ENCODE measurements at regions not wholly inside any gene's neighbourhood (a gene's known extent, or its start where the extent isn't known, plus 50 kb on each side); places are given as distances from the start of the nearest gene placed in this dataset.
A peak's percentile ranks its signal among the peaks of the same experiment; 100 is the strongest.

- Histone ChIP-seq H3K9ac (ENCODE audit: low read depth in 1 of 2, low read length in 2 of 2) (no peak overlapping the region), H3K4me3 (ENCODE audit: low read depth in 1 of 3, low read length in 3 of 3) (no peak overlapping the region), H3K27ac (ENCODE audit: low read depth in 1 of 2, low read length in 2 of 2) (no peak overlapping the region), H3K9me3 (ENCODE audit: control insufficient read depth in 4 of 4, low read length in 3 of 4) (no peaks in the 10 kb centered on the region), H3K4me1 (ENCODE audit: control insufficient read depth in 4 of 4, insufficient read depth in 4 of 4, low read length in 3 of 4) (no peaks in the 10 kb centered on the region), H3K27me3 (ENCODE audit: control insufficient read depth in 4 of 4, insufficient read depth in 4 of 4, low read length in 3 of 4) (no peaks in the 10 kb centered on the region), H3K36me3 (ENCODE audit: control insufficient read depth in 4 of 4, insufficient read depth in 3 of 4, low read depth in 1 of 4, low read length in 3 of 4) (no peaks in the 10 kb centered on the region)
- peak; percentile 20 for TF ChIP-seq MAX (IDR thresholded peaks at IDR 0.05)
- no peak for TF ChIP-seq ZBTB33 (IDR thresholded peaks at IDR 0.05)
- no peak for TF ChIP-seq JUND (IDR thresholded peaks at IDR 0.05)
- no peak for TF ChIP-seq ATF3 (IDR thresholded peaks at IDR 0.05)
- TF ChIP-seq RXRA (IDR thresholded peaks at IDR 0.05) = no peak
- TF ChIP-seq HNF4G (IDR thresholded peaks at IDR 0.05) = no peak
- TF ChIP-seq NR2F2 (IDR thresholded peaks at IDR 0.05) = no peak
- no peak for TF ChIP-seq RAD21 (IDR thresholded peaks at IDR 0.05)
- TF ChIP-seq EGR1 (IDR thresholded peaks at IDR 0.05; ENCODE audit: low read depth in 2 of 2) = no peak
- DNase-seq (ENCODE audit: low spot score) = no peak
- 40% methylated on average over 4 of the region's 4 CpGs for WGBS
Measured at GRCh38 chr1:112818990-112819689, 104.0 kb upstream of the PPM1J start.

- Histone ChIP-seq H3K27ac (ENCODE audit: low read depth in 1 of 2, low read length in 2 of 2) (no peak overlapping the region), H3K36me3 (ENCODE audit: control insufficient read depth in 4 of 4, insufficient read depth in 3 of 4, low read depth in 1 of 4, low read length in 3 of 4) (no peaks in the 10 kb centered on the region), H3K9ac (ENCODE audit: low read depth in 1 of 2, low read length in 2 of 2) (no peak overlapping the region), H3K27me3 (ENCODE audit: control insufficient read depth in 4 of 4, insufficient read depth in 4 of 4, low read length in 3 of 4) (no peaks in the 10 kb centered on the region), H3K4me3 (ENCODE audit: low read depth in 1 of 3, low read length in 3 of 3) (no peak overlapping the region), H3K4me1 (ENCODE audit: control insufficient read depth in 4 of 4, insufficient read depth in 4 of 4, low read length in 3 of 4) (no peaks in the 10 kb centered on the region), H3K9me3 (ENCODE audit: control insufficient read depth in 4 of 4, low read length in 3 of 4) (no peaks in the 10 kb centered on the region)
- 76% methylated on average over 7 of the region's 7 CpGs for WGBS
- no peak for DNase-seq (ENCODE audit: low spot score)
- TF ChIP-seq CTCF (IDR thresholded peaks at IDR 0.05; ENCODE audit: low read depth, low read length, missing input control) = no peak
Measured at GRCh38 chr1:112817555-112818373, 102.6 kb upstream of the PPM1J start.

GRCh38 chr1:112815376-112815775 is 100.2 kb upstream of the PPM1J start:
- no peaks in the 10 kb centered on the region for H3K4me1 ChIP-seq (ENCODE audit: control insufficient read depth in 4 of 4, insufficient read depth in 4 of 4, low read length in 3 of 4)
- no peak overlapping the region for H3K9ac ChIP-seq (ENCODE audit: low read depth in 1 of 2, low read length in 2 of 2)
- 93% methylated on average over 5 of the region's 5 CpGs for WGBS
- no peak overlapping the region for H3K4me3 ChIP-seq (ENCODE audit: low read depth in 1 of 3, low read length in 3 of 3)
- no peaks in the 10 kb centered on the region for H3K27me3 ChIP-seq (ENCODE audit: control insufficient read depth in 4 of 4, insufficient read depth in 4 of 4, low read length in 3 of 4)
- DNase-seq (ENCODE audit: low spot score) = no peak
- H3K27ac ChIP-seq (ENCODE audit: low read depth in 1 of 2, low read length in 2 of 2) = no peak overlapping the region
- H3K9me3 ChIP-seq (ENCODE audit: control insufficient read depth in 4 of 4, low read length in 3 of 4) = no peaks in the 10 kb centered on the region
- H3K36me3 ChIP-seq (ENCODE audit: control insufficient read depth in 4 of 4, insufficient read depth in 3 of 4, low read depth in 1 of 4, low read length in 3 of 4) = no peaks in the 10 kb centered on the region
- TF ChIP-seq MAX (IDR thresholded peaks at IDR 0.05) (no peak), HNF4A (conservative IDR thresholded peaks at IDR 0.05) (no peak), EGR1 (IDR thresholded peaks at IDR 0.05; ENCODE audit: low read depth in 2 of 2) (no peak), RAD21 (IDR thresholded peaks at IDR 0.05) (no peak), FOXA1 (IDR thresholded peaks at IDR 0.05) (no peak), SP1 (IDR thresholded peaks at IDR 0.05) (no peak), ZBTB33 (IDR thresholded peaks at IDR 0.05) (no peak), TAF1 (conservative IDR thresholded peaks at IDR 0.05) (no peak), NR2F2 (IDR thresholded peaks at IDR 0.05) (no peak), HNF4G (IDR thresholded peaks at IDR 0.05) (no peak), REST (IDR thresholded peaks at IDR 0.05) (no peak), RXRA (IDR thresholded peaks at IDR 0.05) (no peak)
